ENCODE measurements at regions not wholly inside any gene's neighbourhood (a gene's known extent, or its start where the extent isn't known, plus 50 kb on each side); places are given as distances from the start of the nearest gene placed in this dataset.

DNA sequence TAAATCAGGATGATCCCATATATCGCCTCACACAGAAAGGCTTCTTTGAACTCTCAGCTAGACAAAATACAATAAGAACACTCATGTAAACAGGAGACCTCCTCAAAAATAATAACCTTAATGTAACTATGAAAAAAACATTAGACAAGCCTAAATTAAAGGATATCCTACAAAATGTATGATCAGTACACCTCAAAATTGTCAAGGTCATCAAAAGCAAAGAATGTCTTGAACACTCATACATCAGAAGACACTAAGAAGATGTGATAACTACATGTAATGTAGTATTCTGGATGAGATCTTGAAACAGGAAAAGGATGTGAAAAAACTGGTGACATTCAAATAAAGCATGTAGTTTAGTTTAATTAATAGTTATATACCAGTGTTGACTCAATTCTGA, 616.8 kb upstream of the ZEB2 start:
- no peak for DNase-seq

- DNase-seq = no peak
Measured at GRCh38 chr2:145126146-145126545, 606.2 kb upstream of the ZEB2 start.

GRCh38 chr2:145124085-145124484, 604.2 kb upstream of the ZEB2 start:
- DNase-seq = no peak

DNA sequence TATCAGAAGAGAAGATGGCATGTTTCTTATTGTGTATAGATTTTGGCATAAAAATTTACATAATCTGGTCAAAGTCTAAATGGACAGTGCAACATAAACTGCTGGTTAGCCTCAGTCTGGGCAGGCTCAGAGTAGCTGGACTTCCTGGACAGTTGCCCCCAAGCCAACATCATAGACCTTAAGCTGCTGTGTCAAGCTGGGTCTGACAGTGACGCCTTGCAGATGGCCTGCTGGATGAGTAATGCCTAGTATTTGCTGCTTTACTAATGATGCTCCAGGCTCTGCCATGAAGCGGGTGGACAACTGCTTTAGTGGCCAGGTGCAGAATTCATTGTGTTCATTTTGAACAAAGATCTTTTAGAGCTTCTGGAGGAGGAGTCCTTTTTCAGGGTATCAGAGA, 603.7 kb upstream of the ZEB2 start:
- DNase-seq = no peak

- no peak for DNase-seq
Measured at GRCh38 chr2:145119225-145119624, 599.3 kb upstream of the ZEB2 start.

- no peak for DNase-seq
Measured at GRCh38 chr2:145116834-145117725, 597.2 kb upstream of the ZEB2 start.

- DNase-seq = no peak
Measured at GRCh38 chr2:145116056-145116455, 596.1 kb upstream of the ZEB2 start.

GRCh38 chr2:145114726-145115125, 594.8 kb upstream of the ZEB2 start:
- DNase-seq = no peak

- no peak for DNase-seq
Measured at GRCh38 chr2:145112467-145112866, 592.5 kb upstream of the ZEB2 start.

DNA sequence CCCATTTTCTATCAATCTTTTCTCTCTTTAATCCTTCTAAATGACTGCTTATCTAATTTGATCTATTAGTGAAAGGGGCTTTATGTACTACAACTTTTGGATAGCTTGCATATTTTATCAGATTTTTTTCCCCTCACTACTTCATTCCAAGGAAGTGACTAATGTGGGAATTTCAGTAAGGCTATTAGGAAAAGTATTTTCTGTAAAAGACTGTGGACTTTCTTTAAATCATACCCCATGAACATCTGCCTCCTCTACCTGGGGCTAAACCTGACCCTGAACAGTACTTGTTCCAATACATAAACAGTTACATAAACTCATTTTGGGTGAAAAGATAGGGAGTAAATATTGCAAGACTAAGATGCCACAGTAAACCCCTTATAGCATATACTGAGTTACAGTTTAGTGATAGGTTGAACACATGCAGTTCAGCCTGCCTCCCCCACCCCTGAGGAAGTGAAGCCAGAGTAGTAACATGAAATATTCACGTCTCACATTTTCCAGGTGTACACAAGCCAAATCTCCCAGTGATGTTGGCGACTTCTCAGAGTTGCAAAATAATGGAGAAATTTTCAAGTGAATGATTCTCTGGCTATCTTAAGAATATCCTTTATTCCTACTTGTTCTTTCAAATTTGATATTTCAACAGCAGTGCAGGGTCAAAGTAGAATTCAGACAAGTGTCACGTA, 590.9 kb upstream of the ZEB2 start:
- no peak for DNase-seq

- DNase-seq = no peak
Measured at GRCh38 chr2:145108959-145109710, 589.2 kb upstream of the ZEB2 start.

DNA sequence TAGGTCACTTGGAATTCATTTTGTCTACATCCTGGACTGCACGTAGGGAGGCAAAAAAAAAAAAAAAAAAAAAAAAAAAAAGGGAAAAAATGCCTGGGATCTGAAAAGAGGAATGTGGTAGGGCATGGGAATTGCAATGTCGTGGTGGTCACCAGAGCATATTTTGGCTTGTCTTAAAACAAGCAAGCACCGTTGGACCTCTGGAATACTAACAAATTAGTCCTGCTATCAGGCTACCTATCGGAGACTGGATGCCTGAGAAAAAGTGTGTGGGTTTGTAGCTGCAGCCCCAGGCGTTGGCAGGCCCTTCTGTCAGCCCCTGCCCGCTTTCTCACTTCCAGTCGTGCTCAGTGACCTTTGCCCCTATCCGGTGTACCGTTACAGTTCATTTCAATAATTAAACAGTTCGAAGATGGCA, 588.5 kb upstream of the ZEB2 start:
- DNase-seq = no peak

DNA sequence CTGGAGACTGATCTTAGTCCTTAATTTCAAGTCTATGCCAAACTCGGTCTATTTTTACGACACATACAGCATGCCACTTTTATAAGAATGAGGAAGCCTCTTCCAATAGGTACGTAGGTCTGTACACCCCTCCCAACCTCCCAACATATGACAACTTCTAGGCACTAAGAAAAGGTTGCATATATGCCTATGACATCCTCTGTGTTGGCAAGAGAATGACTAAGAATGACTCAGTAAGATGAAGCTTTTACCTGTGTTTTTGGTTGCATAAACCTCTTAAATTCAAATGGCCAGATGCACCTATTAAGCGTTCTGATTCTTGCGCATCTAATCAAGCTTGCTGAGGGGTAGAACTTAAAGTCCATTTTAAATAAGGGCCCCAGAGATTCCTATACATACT, 586.4 kb upstream of the ZEB2 start:
- no peak for DNase-seq

GRCh38 chr2:145102706-145103105, 582.8 kb upstream of the ZEB2 start:
- DNase-seq = no peak

DNA sequence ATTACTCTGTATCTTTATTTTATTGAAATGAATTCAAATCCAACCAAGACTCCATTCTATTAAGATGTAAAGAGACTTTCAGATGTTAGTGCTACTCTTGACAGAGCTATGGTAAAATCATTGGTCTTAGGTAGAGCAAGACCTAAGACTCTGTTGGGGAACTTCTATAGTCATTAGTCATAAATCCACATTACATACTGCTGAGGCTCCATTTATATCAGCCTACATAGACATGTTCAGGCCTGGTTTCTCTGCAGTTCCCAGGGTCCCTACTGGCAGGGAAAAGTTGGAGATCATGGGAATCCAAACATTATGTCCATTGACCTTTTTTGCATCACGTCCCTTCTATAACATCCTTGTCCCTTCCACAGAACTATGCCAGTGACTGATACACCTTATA, 580.4 kb upstream of the ZEB2 start:
- DNase-seq = no peak

DNA sequence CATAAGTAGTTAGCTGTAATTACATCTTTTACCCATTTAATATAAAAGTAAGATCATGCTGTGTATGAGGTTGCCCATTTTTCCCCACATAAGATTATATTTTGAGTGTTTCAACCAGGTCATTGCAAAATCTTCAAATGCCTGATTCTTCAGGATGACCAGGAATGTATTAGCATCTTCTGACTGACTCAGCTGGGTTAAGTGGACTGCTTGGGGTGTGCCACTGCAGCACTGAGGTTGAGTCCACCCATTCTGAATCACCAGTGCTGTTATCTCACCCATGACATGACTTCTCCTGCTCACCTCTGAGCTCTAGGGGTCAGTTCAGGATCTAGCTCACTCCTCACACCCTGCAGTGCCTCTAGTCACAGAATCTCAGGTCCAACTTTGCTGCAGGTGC, 576.7 kb upstream of the ZEB2 start:
- DNase-seq = no peak

DNA sequence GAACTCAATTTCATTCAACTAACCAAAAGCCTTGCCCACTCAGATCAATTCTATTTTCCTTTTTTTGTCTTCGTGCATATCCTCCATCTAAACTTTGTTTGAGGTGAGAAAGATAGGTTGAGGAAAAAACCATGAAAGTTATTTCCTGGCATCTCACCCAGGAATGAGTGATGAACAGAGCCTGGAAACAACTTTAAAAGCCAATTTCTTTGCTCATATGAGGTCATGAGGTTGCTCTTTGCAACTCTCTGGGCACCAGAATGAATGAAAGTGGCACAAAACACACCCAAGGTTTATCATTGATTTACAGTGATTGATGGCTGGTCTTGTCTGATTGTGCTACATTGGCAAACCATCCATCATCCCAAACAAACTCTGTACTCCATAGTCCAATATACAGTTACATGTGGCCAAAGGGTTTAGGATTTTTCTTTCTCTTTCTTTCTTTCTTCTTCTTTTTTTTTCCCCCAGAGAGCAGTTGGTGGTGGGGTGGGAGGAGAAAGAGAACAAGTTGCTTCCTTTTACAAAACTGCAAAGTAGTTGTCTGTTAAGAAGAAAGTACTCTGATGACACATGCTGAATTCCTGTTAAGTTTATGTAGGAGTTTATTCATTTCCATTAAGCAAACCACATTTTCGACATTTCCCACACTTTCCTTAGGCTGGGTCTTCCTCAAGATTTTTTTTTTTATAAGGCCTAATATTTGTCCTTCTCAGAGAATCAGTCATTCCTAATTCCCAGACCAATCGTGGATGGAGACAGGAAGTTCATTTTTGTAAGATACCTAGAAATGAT, 575.9 kb upstream of the ZEB2 start:
- DNase-seq = no peak

GRCh38 chr2:145094370-145094769, 574.5 kb upstream of the ZEB2 start:
- DNase-seq = no peak

- DNase-seq = no peak
Measured at GRCh38 chr2:145091967-145092366, 572.0 kb upstream of the ZEB2 start.

DNA sequence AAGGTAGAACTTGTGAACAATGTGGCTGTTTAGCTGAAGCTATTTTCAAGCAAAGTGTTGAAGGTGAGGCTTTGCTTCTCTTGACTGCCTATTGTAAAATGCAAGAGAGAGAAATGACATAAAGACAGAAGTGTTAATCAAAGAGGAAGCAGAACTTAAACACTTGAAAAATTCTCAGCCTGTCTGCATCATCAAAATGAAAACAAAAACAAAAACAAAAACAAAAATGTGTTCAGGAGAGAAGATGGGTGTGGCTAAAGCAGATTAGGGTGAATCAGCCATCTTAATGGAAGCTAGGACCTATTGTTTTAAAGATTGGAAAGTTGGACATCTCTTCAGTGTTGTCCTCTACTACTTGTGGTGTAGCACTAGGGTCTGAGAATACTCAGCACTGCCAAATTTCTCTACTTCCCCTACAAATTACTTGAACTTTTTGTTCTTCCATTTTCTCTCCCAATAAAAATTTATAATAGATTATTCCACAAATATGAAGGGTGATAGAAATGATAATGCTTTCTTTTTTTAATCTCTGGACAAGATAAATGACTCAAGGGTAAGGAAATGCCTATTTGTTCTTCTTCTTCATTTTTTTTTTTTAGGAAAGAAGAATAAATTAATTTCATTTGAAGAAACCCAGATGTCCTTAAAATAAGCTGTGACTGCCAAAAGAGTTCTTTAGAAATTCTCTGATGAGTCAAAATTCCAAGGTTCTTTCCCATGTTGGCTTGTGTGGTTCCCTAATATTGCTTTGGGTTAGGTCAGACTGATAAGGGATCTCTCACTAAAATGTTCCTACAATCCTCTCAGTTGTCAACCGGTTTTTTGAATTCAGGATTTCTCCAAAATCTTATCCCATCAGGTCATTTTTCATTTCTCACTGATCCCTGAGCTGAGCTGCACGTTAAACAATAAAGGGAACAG, 571.2 kb upstream of the ZEB2 start:
- DNase-seq = no peak

DNA sequence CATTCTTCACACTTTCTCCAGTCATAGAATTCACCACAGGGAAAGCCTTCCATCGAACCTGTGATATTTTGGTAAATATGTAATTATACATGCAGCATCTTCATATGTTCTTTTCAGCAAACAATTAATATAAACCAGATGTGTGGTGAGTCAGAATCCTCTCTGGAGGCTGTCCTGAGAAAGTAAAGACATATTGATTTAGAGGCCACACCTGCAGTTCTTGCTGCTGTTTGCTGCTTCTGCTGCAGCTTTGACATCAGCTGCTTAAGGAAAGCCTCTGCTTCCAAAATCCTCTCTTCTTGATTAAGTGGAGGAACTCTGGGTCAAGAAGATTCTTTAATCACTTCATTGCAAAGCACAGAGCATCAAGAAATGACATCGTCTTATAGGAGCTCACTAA, 568.8 kb upstream of the ZEB2 start:
- DNase-seq = no peak

DNA sequence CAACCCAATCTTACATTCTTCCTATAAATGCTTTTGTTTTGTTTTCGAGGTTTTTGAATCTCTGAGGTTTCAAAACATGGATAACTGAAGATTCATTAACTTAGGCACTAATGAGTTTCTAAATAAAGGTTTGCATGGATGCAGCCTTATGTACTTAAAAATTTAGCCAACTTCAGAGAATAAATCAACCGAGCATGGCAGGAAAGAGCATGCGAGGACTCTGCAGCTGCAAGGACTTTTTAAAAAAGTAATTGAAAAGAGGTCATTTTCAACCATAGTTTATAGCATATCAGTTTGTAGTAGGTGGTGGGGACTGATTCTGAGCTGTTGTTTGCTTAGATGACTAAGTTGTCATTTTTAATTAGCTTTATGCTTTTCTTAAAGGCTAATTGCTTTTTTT, 567.0 kb upstream of the ZEB2 start:
- DNase-seq = no peak

Data from GOT3 (cell line).